Esophagus squamous epithelium (tissue), 4 donors: ENCODE measurements at regions not wholly inside any gene's neighbourhood (a gene's known extent, or its start where the extent isn't known, plus 50 kb on each side); places are given as distances from the start of the nearest gene placed in this dataset.

Experiments used
- CTCF ChIP-seq, 6 experiments: fragments of 450-650 bp in 4 of 6; fragments of 200-600 bp in 2 of 6; sonication (generic) in 2 of 6; IDR thresholded peaks; one replicate each; pipeline ENCODE4 v1.5.1; 2016 to 2019; ENCODE audit warnings: antibody characterized with exemption in 6 of 6, mild to moderate bottlenecking in 4 of 6, moderate library complexity in 4 of 6
- POLR2A ChIP-seq, 4 donors: fragments of 450-650 bp; IDR thresholded peaks; one replicate each; pipeline ENCODE4 v1.6.1; 2017; ENCODE audit warnings: antibody characterized with exemption in 4 of 4, mild to moderate bottlenecking in 4 of 4, moderate library complexity in 3 of 4

GRCh38 chr18:64283059-64283458, 134.2 kb upstream of the LINC00305 start:
- TF ChIP-seq CTCF (IDR thresholded peaks at IDR 0.05), result no peak
- no peak for TF ChIP-seq POLR2A (IDR thresholded peaks at IDR 0.05)
